ENCODE measurements at regions not wholly inside any gene's neighbourhood (a gene's known extent, or its start where the extent isn't known, plus 50 kb on each side); places are given as distances from the start of the nearest gene placed in this dataset.

DNA sequence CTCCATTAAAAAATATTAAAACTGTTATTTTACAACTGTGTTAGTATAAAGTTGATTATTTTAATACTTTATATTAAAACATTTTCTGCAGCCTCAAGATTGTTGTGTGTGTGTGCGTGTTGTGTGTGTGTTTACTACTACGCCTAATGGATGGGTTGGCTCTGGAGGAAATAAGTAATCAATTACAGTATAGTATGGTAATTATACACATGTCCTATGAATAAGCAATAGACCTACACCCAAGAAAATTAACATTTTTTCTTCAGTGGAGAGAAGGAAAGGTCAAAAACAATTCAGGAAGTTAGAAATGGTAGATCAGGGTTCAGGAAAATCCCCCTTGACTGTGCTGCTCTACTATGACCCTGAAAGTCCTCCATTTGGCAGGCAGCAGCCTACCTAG, 65.7 kb upstream of the DYRK2 start:
- H3K4me3 ChIP-seq (ENCODE audit: low read depth, low read length), result no peak overlapping the region
- TF ChIP-seq, protein P1, sequence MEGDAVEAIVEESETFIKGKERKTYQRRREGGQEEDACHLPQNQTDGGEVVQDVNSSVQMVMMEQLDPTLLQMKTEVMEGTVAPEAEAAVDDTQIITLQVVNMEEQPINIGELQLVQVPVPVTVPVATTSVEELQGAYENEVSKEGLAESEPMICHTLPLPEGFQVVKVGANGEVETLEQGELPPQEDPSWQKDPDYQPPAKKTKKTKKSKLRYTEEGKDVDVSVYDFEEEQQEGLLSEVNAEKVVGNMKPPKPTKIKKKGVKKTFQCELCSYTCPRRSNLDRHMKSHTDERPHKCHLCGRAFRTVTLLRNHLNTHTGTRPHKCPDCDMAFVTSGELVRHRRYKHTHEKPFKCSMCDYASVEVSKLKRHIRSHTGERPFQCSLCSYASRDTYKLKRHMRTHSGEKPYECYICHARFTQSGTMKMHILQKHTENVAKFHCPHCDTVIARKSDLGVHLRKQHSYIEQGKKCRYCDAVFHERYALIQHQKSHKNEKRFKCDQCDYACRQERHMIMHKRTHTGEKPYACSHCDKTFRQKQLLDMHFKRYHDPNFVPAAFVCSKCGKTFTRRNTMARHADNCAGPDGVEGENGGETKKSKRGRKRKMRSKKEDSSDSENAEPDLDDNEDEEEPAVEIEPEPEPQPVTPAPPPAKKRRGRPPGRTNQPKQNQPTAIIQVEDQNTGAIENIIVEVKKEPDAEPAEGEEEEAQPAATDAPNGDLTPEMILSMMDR (IDR thresholded peaks at IDR 0.05; ENCODE audit: low read depth, low read length), result no peak
- H3K27ac ChIP-seq, result no peak overlapping the region
- DNase-seq, result no peak
- H3K36me3 ChIP-seq, result no peaks in the 10 kb centered on the region
- H3K9me3 ChIP-seq (ENCODE audit: severe bottlenecking), result no peaks in the 10 kb centered on the region
- no peaks in the 10 kb centered on the region for H3K27me3 ChIP-seq (ENCODE audit: insufficient read depth, low read depth, severe bottlenecking)

DNA sequence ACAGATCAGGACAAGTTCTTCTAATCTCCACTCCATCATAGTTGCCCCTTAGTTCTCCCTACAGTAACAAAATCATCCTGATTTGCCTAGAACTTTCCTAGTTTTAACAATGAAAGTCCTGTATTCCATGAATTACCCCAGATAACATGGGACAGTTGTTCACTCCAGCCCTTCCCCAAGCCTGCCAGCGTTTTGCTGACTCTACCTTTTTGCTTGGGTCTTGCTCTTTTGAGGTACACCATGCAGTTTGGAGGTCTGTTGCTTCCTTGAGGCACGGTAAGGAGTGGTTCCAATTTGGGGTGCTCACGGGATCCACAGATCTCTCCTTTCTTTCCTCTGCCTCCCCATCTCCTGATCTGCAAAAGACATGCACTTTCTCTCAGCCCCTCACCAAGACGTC, 61.6 kb upstream of the DYRK2 start:
- no peaks in the 10 kb centered on the region for H3K36me3 ChIP-seq
- DNase-seq, result no peak
- no peaks in the 10 kb centered on the region for H3K27me3 ChIP-seq (ENCODE audit: insufficient read depth, low read depth, severe bottlenecking)
- H3K4me3 ChIP-seq (ENCODE audit: low read depth, low read length), result no peak overlapping the region
- H3K27ac ChIP-seq, result no peak overlapping the region
- TF ChIP-seq, protein P1 (IDR thresholded peaks at IDR 0.05; ENCODE audit: low read depth, low read length), result no peak
- no peaks in the 10 kb centered on the region for H3K9me3 ChIP-seq (ENCODE audit: severe bottlenecking)

DNA sequence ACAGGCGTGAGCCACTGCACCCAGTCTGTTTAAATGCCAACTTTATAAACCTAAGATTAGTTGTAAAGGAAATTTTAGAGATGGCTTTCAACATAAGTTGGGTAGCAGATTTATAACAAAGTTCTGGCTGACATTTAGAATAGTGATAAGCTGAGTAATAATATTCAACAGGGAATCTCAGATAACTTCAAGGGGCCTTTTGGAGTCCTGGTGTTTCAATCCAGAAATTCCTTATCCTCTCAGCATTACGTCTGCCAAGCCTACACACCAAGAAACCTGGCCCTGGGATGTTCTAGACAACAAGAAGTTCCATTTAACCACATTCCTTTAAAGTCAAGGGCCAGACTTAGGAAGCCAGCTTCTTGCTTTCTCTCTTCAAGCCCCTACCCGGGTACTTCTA, 59.5 kb upstream of the DYRK2 start:
- no peak for DNase-seq
- TF ChIP-seq, protein P1 (IDR thresholded peaks at IDR 0.05; ENCODE audit: low read depth, low read length), result no peak
- Histone ChIP-seq H3K9me3 (ENCODE audit: severe bottlenecking) (no peaks in the 10 kb centered on the region), H3K4me3 (ENCODE audit: low read depth, low read length) (no peak overlapping the region), H3K27me3 (ENCODE audit: insufficient read depth, low read depth, severe bottlenecking) (no peaks in the 10 kb centered on the region), H3K27ac (no peak overlapping the region), H3K36me3 (no peaks in the 10 kb centered on the region)

DNA sequence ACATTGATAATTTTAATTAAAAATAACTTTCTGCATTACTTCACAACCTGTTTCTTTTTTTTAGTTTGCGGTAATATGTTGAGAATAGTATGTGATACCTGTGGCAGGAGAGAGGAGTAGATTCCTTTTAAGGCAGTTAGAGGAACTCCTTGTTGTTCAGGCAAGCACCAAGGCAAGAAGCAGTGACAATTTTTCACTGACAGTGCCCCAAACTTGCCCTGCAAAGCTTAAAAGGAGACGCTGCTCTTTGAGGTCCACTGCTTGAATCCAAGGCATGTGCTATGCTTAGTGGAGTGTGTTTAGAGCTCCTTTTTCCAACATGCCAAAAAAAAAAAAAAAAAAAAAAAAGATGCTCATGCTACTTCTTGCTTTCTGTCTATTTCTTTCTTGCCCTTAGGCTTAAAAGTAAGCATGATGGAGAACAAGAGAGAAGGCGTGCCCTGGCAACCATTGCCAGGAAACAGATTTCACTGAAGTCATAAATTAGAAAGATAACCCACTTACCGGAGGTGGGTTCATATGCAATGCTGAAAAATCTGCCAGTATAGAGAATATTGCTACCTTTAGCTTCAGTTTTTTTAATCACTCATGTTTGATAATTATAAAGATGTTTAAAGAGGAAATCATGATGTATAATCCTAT, 58.3 kb upstream of the DYRK2 start:
- H3K9me3 ChIP-seq (ENCODE audit: severe bottlenecking), result no peaks in the 10 kb centered on the region
- no peaks in the 10 kb centered on the region for H3K36me3 ChIP-seq
- TF ChIP-seq, protein P1 (IDR thresholded peaks at IDR 0.05; ENCODE audit: low read depth, low read length), result no peak
- no peak overlapping the region for H3K27ac ChIP-seq
- no peak overlapping the region for H3K4me3 ChIP-seq (ENCODE audit: low read depth, low read length)
- H3K27me3 ChIP-seq (ENCODE audit: insufficient read depth, low read depth, severe bottlenecking), result no peaks in the 10 kb centered on the region
- no peak for DNase-seq

DNA sequence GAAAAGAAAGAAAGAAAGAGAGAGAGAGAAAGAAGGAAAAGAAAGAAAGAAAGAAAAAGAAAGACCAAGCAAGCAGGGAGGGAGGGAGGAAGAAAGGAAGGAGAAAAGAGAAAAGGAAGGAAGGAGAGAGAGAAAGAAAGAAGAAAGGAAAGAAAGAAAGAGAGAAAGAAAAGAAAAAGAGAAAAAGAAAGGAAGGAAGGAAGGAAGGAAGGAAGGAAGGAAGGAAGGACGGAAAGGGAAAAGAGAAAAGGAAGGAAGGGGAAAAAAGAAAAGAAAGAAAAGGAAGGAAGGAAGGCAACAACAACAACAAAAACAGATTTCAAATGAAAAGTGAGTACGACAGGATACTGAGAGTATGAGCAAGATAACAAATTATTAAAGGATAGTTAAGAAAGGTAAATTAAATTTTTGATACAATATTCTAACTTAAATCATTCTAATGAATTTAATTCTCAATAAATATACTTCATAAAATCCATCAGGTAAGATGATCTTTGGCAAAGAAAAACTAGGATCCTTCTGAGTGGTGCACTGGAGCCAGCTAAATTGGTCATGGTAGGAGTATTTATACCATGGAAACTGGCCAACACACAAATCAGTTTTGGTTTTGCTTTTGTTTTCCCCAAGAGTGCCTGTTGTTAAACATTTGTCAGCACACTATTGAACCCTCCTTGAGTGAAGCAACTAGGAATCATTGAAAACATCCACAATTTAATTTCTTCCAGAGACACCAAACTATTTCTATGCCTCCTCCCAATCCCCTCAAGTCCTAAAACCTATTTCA, 56.1 kb upstream of the DYRK2 start:
- DNase-seq, result no peak
- TF ChIP-seq, protein P1 (IDR thresholded peaks at IDR 0.05; ENCODE audit: low read depth, low read length), result no peak
- Histone ChIP-seq H3K27me3 (ENCODE audit: insufficient read depth, low read depth, severe bottlenecking) (no peaks in the 10 kb centered on the region), H3K27ac (no peak overlapping the region), H3K4me3 (ENCODE audit: low read depth, low read length) (no peak overlapping the region), H3K36me3 (no peaks in the 10 kb centered on the region), H3K9me3 (ENCODE audit: severe bottlenecking) (peaks cover 1% of the 10 kb centered on the region)
